OCI-LY3 (cell line): ENCODE measurements at regions not wholly inside any gene's neighbourhood (a gene's known extent, or its start where the extent isn't known, plus 50 kb on each side); places are given as distances from the start of the nearest gene placed in this dataset.

Experiments used
- CTCF ChIP-seq: fragments of 200-600, 300-600 bp; sonication (generic); IDR thresholded peaks from 2 replicates; pipeline ENCODE4 v1.5.1; 2014; ENCODE audit warnings: antibody characterized with exemption, low read length, low read depth
- EZH2phosphoT487 ChIP-seq: fragments of 200-600 bp; shearing (Covaris generic); IDR thresholded peaks from 2 replicates; pipeline ENCODE4 v1.6.1; 2018; ENCODE audit warnings: antibody characterized with exemption, mixed run types, low read depth

- TF ChIP-seq EZH2phosphoT487 (no peak), CTCF (no peak)
Observed at GRCh38 chr18:41644466-41644865, 310.6 kb upstream of the PIK3C3 start.
